ENCODE measurements at regions not wholly inside any gene's neighbourhood (a gene's known extent, or its start where the extent isn't known, plus 50 kb on each side); places are given as distances from the start of the nearest gene placed in this dataset.

DNA sequence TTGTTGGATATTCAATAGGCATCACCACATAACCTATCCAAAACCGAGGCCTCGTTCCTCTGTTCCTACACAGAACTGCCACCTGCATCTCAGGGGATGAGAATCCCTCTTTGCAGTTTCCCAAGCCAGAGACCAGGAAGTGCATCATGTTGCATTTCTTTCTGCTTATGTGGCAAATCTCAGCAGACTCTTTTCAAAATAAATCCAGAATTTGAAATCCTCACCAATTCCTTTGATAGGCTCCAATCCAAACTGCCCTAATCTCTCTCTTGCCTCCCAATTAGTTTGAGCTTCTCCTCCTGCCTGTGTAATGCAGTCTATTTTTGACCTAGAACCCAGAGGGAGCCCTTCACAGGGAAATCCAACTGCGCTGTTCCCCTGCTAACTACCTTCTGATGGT lies 215.5 kb downstream of the RNF144A start:
- TF ChIP-seq EGR1 (IDR thresholded peaks at IDR 0.05) (no peak), TEAD4 (IDR thresholded peaks at IDR 0.05) (no peak), RAD21 (IDR thresholded peaks at IDR 0.05; ENCODE audit: low read depth) (no peak), EP300 (IDR thresholded peaks at IDR 0.05; ENCODE audit: borderline replicate concordance) (no peak), TAF1 (IDR thresholded peaks at IDR 0.05; ENCODE audit: low read depth) (no peak), CREB1 (IDR thresholded peaks at IDR 0.05; ENCODE audit: low read depth) (no peak)
- TF ChIP-seq, protein P1, sequence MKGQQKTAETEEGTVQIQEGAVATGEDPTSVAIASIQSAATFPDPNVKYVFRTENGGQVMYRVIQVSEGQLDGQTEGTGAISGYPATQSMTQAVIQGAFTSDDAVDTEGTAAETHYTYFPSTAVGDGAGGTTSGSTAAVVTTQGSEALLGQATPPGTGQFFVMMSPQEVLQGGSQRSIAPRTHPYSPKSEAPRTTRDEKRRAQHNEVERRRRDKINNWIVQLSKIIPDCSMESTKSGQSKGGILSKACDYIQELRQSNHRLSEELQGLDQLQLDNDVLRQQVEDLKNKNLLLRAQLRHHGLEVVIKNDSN (IDR thresholded peaks at IDR 0.05), result no peak
- TF ChIP-seq, protein P2, sequence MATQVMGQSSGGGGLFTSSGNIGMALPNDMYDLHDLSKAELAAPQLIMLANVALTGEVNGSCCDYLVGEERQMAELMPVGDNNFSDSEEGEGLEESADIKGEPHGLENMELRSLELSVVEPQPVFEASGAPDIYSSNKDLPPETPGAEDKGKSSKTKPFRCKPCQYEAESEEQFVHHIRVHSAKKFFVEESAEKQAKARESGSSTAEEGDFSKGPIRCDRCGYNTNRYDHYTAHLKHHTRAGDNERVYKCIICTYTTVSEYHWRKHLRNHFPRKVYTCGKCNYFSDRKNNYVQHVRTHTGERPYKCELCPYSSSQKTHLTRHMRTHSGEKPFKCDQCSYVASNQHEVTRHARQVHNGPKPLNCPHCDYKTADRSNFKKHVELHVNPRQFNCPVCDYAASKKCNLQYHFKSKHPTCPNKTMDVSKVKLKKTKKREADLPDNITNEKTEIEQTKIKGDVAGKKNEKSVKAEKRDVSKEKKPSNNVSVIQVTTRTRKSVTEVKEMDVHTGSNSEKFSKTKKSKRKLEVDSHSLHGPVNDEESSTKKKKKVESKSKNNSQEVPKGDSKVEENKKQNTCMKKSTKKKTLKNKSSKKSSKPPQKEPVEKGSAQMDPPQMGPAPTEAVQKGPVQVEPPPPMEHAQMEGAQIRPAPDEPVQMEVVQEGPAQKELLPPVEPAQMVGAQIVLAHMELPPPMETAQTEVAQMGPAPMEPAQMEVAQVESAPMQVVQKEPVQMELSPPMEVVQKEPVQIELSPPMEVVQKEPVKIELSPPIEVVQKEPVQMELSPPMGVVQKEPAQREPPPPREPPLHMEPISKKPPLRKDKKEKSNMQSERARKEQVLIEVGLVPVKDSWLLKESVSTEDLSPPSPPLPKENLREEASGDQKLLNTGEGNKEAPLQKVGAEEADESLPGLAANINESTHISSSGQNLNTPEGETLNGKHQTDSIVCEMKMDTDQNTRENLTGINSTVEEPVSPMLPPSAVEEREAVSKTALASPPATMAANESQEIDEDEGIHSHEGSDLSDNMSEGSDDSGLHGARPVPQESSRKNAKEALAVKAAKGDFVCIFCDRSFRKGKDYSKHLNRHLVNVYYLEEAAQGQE (IDR thresholded peaks at IDR 0.05; ENCODE audit: low read depth), result no peak
